WI38 (cell line): ENCODE measurements at regions not wholly inside any gene's neighbourhood (a gene's known extent, or its start where the extent isn't known, plus 50 kb on each side); places are given as distances from the start of the nearest gene placed in this dataset.

ENCODE experiments used
- H3K4me3 ChIP-seq: 2 replicates; pipeline ENCODE4 v1.5.1; 2011; ENCODE audit warnings: low read depth, mild to moderate bottlenecking, control low read depth, low read length
- TF ChIP-seq, protein P1 (sequence below): IDR thresholded peaks from 2 replicates; pipeline ENCODE4 v1.5.1; 2012; ENCODE audit warnings: low read depth, mild to moderate bottlenecking, control low read depth, low read length

DNA sequence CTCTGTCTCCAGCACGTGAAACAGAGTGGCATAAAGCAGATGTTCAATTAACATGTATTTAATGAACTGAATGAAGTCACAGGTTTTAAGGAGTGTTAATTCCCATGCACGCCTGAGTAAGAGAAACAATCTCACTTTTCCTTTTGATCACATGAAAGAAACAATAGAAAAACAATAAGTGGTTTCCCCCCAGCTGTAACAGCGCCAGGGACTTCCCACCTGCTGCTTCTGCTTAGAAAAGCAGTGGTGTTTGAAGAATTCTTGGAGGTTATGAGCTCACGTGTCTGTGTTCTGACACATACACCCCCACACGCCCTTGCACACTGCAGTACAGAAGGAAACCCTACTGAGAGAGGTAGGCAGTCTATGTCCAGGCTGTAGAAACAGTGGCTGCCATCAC is 51.3 kb upstream of the FRMD4A start:
- H3K4me3 ChIP-seq = no peak overlapping the region
- TF ChIP-seq, protein P1, sequence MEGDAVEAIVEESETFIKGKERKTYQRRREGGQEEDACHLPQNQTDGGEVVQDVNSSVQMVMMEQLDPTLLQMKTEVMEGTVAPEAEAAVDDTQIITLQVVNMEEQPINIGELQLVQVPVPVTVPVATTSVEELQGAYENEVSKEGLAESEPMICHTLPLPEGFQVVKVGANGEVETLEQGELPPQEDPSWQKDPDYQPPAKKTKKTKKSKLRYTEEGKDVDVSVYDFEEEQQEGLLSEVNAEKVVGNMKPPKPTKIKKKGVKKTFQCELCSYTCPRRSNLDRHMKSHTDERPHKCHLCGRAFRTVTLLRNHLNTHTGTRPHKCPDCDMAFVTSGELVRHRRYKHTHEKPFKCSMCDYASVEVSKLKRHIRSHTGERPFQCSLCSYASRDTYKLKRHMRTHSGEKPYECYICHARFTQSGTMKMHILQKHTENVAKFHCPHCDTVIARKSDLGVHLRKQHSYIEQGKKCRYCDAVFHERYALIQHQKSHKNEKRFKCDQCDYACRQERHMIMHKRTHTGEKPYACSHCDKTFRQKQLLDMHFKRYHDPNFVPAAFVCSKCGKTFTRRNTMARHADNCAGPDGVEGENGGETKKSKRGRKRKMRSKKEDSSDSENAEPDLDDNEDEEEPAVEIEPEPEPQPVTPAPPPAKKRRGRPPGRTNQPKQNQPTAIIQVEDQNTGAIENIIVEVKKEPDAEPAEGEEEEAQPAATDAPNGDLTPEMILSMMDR = no peak

DNA sequence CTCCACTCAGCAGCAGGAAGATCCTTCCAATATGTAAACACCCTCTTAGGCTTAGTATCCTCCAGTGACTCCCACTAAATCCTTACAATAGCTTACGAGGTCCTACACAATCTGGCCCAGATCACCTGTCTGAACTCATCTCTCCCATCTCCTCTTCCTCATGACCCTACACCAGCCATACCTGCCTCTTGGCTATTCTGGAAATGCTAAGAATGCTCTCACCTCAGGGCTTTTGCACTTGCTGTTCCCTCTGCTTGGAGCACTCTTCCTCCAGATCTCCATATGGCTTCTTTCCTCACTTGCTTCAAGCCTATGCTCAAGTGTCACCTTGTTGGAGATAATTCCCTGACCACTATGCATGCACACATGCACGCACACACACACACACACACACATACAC is 50.8 kb upstream of the FRMD4A start:
- H3K4me3 ChIP-seq = no peak overlapping the region
- TF ChIP-seq, protein P1 = no peak

DNA sequence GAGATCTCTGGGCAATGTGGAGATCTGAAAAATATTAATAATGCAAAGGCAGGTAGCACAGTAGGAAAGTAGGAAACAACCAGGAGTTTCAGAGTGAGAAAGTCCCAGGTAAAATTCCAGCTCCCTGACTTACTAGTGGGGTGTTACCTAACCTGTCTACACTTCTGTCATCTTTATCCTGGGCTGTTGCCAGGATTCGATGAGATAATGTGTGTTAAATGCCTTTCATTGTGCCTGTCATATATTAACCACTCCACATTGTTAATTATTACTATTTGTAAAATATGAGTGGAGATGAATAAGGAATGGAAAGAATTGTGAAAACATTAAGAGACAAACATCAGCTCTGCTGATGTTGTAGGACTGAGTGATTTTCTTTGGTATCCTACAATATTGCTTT is 50.0 kb upstream of the FRMD4A start:
- TF ChIP-seq, protein P1 = no peak
- no peak overlapping the region for H3K4me3 ChIP-seq
